ACC112 (cell line): ENCODE measurements at regions not wholly inside any gene's neighbourhood (a gene's known extent, or its start where the extent isn't known, plus 50 kb on each side); places are given as distances from the start of the nearest gene placed in this dataset.

Experiments
- H2AFZ ChIP-seq: fragments of 200-600 bp; sonication (generic); one replicate; pipeline ENCODE4 v1.6.0; 2017; ENCODE audit warnings: antibody characterized with exemption, low read length; ENCODE audit not compliant: unreplicated experiment
- H3K27ac ChIP-seq: fragments of 200-600 bp; sonication (generic); 2 replicates; pipeline ENCODE4 v1.5.1; 2014; ENCODE audit warnings: low read depth, mild to moderate bottlenecking, antibody characterized with exemption, low read length, moderate library complexity
- H3K27me3 ChIP-seq: fragments of 200-600 bp; sonication (generic); 2 replicates; pipeline ENCODE4 v1.6.1; 2014; ENCODE audit warnings: mild to moderate bottlenecking, antibody characterized with exemption, low read length, moderate library complexity, mixed read lengths; ENCODE audit not compliant: insufficient read depth
- H3K36me3 ChIP-seq: fragments of 200-600 bp; sonication (generic); 2 replicates; pipeline ENCODE4 v1.6.1; 2016; ENCODE audit warnings: mild to moderate bottlenecking, antibody characterized with exemption, low read length, moderate library complexity, mixed read lengths; ENCODE audit not compliant: insufficient read depth
- H3K4me1 ChIP-seq: fragments of 200-600 bp; sonication (generic); one replicate; pipeline ENCODE4 v1.6.1; 2016; ENCODE audit warnings: low read length, mixed read lengths; ENCODE audit not compliant: insufficient read depth, unreplicated experiment, control insufficient read depth
- H3K4me3 ChIP-seq: fragments of 200-600 bp; sonication (generic); 2 replicates; pipeline ENCODE4 v1.5.1; 2014; ENCODE audit warnings: mild to moderate bottlenecking, low read depth, low read length
- H3K79me2 ChIP-seq: fragments of 200-600 bp; sonication (generic); one replicate; pipeline ENCODE4 v1.6.0; 2016; ENCODE audit warnings: low read length; ENCODE audit not compliant: control insufficient read depth, unreplicated experiment, insufficient read depth

DNA sequence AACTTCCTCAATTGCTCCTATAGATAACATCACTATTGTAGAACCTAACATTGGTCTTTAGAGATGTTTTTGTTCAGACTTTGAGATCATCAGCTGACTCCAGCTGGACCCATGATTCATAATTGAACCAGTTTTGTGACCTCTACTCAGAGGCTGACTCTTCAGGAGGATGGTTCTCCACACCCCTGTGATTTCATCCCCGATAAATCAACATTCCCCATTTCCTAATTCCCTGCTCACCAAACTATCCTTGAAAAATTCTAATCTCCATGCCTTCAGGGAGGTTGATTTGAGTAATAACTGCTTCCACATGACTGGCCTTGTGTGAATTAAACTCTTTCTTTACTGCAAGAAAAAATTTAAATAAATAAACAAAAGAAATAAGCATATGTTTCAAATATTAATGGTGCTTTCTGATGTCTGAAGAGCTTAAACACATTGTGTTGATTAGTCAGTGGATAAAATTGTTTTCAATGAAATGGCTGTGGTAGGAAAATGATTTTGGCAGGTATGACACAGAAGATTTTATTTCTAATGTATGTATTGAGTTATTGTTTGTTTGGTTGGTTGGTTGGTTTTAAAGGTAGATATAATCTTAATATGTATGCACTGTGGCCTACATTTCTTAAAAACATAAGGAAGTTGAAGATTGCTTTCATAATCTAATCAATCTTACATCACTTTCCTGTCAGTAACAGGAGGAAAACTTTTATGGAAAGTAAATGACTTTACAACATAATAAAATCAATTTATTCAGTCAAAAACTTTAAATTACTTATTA lies 427.9 kb upstream of the CCDC179 start:
- no peak overlapping the region for H3K4me3 ChIP-seq
- peak overlapping the region; percentile 41; the same call in 1 of the 2 replicates for H3K27ac ChIP-seq
- H3K79me2 ChIP-seq = no peaks in the 10 kb centered on the region
- H3K4me1 ChIP-seq = peaks cover 18% of the 10 kb centered on the region
- H2AFZ ChIP-seq = peak overlapping the region; percentile 57
- no peaks in the 10 kb centered on the region for H3K27me3 ChIP-seq
- no peaks in the 10 kb centered on the region for H3K36me3 ChIP-seq

DNA sequence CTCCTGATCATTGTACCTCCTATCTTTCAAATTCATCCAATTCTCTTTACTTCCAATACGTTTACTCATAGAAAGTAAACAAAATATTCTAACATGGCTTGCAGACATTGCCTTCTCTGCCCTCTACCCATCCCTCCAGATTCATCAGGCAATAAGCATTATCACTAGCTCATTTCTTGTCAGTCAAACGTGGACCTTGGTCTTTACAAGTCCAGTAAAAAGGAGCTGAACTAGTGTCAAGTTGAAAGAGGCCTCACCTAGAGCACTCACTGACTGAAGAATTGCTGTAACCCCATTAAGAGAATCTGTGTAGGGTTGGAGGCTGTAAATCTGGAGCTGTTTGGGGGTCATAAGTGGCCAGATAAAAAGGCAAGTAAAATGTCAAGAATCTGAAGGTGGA lies 435.0 kb upstream of the CCDC179 start:
- H3K4me3 ChIP-seq = no peak overlapping the region
- H3K36me3 ChIP-seq = no peaks in the 10 kb centered on the region
- H3K79me2 ChIP-seq = no peaks in the 10 kb centered on the region
- H3K27me3 ChIP-seq = no peaks in the 10 kb centered on the region
- H3K27ac ChIP-seq = no peak overlapping the region
- no peaks in the 10 kb centered on the region for H3K4me1 ChIP-seq
- peak overlapping the region; percentile 40 for H2AFZ ChIP-seq

DNA sequence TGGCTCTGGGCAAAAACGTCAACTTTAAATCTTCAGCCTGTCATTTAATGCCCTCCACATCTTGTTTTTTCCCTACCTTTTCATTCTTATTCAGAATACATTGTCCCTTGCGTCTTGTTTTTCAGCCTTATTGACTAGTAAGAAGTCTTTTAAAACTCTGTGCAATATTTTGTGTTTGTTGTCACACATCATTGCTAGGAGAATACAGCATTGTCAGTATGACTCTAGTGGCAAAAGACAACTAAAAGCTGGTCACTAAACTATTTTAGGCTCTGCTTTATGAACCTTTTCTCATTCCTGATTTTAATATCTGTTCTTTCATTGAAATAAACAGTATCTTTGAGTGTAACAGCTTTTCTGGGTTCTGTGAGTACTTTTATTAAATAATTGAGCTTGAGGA lies 447.8 kb upstream of the CCDC179 start:
- H3K36me3 ChIP-seq = no peaks in the 10 kb centered on the region
- H3K4me1 ChIP-seq = peaks cover 14% of the 10 kb centered on the region
- H3K27ac ChIP-seq = no peak overlapping the region
- no peak overlapping the region for H3K4me3 ChIP-seq
- no peaks in the 10 kb centered on the region for H3K27me3 ChIP-seq
- H2AFZ ChIP-seq = peak overlapping the region; percentile 73
- no peaks in the 10 kb centered on the region for H3K79me2 ChIP-seq

DNA sequence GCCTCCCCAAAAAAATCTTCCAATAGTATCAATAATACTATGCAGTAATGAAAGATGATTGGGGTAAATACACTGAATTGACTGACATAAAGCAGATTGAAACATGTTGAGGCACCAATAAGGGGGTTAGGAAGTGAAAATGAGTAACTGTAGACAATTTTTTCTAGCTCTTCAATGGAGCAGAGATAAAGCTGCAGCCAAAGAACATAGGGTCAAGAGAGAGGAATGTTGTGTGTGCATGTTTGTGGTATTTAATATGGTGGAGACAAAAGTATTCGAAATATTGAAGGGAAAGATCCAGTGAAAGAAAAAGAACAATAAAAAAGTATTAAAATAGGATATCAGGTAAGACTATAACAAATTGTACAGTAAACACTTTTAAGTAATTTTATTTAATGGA lies 450.0 kb upstream of the CCDC179 start:
- Histone ChIP-seq H3K27me3 (no peaks in the 10 kb centered on the region), H3K4me3 (no peak overlapping the region), H3K4me1 (peaks cover 14% of the 10 kb centered on the region), H3K79me2 (no peaks in the 10 kb centered on the region), H3K36me3 (no peaks in the 10 kb centered on the region), H3K27ac (no peak overlapping the region), H2AFZ (no peak overlapping the region)

DNA sequence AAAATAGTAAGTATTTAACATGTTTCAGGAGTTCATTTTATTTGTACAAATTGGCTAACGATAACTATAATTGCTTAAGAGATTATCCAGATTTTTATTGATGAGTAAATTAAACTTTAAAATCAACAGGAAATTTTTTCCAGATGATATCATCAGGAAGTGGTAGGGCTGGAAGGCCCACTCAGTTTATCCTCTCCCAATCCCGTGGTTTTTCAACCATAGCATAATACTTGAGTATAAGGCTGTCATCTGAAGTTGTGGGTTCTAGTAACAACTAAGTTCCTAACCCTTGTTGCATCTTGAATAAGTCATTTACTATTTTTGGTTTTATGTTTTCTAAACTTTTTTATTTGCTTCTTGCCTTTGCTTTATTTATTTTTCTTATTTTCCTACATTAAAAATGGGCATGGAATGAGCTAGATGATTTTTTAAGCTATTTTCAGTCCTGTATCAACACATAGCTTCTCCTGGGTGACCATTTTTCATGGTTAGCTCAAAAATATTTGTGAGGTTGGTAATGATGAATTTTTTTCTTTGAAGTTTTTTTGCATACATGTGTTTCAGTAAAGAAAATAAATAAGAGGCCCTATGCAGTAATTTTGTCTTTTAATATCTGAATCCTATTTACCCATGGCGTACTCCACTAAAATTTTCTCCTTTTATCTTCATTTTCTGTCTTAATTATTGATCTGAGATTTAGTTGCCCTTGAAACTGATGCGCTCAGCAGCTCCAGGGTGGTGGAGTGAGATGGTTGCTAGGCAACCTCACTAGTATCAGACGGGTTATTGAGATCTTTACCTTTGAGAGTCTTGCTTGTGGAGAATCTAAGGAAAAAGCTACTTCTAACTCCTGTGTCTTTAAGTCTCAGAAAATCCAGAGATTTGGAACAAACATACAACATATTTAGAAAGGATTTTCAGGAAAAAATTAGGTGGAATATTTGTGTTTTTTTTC lies 452.0 kb upstream of the CCDC179 start:
- Histone ChIP-seq H2AFZ (peak overlapping the region; percentile 83), H3K4me3 (peak overlapping the region; percentile 32; the same call in 1 of the 2 replicates), H3K27me3 (no peaks in the 10 kb centered on the region), H3K27ac (peak overlapping the region; percentile 50), H3K36me3 (no peaks in the 10 kb centered on the region), H3K79me2 (no peaks in the 10 kb centered on the region), H3K4me1 (peaks cover 14% of the 10 kb centered on the region)

DNA sequence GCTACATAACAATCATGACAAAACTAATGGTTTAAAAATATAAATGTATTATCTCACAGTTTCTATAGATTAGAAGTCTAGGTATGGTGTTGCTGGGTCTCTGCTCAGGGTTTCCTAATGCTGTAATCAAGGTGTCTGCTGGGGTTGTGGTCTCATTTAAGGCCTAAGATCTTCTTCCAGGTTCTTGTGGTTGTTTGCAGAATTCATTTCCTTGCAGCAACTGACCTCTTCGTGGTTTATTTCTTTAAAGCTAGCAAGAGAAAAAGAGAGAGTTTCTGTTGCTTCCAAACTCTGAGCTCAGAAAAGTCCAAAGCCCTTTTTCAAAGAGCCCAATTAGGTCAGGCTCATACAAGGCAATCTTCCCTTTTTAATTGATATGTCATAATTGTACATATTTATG lies 452.7 kb upstream of the CCDC179 start:
- Histone ChIP-seq H3K27me3 (no peaks in the 10 kb centered on the region), H3K27ac (no peak overlapping the region), H2AFZ (peak overlapping the region; percentile 8), H3K4me1 (peaks cover 14% of the 10 kb centered on the region), H3K4me3 (no peak overlapping the region), H3K79me2 (no peaks in the 10 kb centered on the region), H3K36me3 (no peaks in the 10 kb centered on the region)

DNA sequence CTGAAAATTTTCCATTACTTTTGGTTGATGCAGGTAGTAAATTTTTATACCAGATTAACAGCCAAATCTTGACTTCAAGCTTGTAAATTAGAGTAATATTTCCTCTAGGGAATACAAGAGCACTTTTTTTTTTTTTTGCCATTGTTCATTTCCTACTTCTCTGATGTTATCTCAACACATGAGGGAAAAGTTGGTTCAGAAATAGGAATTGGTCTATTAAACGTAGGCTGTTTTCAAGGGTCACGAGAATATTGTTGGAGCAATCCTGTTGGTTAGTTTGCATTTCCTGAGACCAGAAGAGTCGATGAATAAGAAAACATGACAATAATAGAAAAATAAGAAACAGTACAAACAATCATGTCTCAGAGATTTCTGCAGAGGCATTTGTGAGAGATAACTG lies 453.9 kb upstream of the CCDC179 start:
- Histone ChIP-seq H3K27me3 (no peaks in the 10 kb centered on the region), H3K79me2 (no peaks in the 10 kb centered on the region), H3K4me1 (peaks cover 14% of the 10 kb centered on the region), H2AFZ (no peak overlapping the region), H3K4me3 (no peak overlapping the region), H3K36me3 (no peaks in the 10 kb centered on the region), H3K27ac (no peak overlapping the region)

DNA sequence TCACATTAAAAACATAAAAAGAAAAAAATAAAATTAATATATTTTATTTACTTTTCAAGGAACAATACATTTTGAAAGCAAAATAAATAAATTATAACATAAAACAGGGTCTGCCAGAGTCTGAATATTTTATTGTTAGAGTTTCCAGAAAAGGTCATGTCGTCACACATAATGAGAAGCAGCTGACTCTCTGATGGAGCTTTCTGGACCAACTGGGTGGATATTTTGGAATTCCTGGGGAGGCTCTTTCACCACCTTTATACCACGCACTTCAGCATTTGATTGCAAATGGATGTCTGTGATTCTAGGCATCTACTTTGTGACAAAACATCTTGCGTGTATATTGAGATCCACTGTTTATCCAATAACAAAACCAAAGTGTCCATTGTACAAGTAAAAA lies 455.0 kb upstream of the CCDC179 start:
- Histone ChIP-seq H2AFZ (no peak overlapping the region), H3K79me2 (no peaks in the 10 kb centered on the region), H3K4me3 (no peak overlapping the region), H3K27me3 (no peaks in the 10 kb centered on the region), H3K4me1 (peaks cover 14% of the 10 kb centered on the region), H3K27ac (no peak overlapping the region), H3K36me3 (no peaks in the 10 kb centered on the region)

DNA sequence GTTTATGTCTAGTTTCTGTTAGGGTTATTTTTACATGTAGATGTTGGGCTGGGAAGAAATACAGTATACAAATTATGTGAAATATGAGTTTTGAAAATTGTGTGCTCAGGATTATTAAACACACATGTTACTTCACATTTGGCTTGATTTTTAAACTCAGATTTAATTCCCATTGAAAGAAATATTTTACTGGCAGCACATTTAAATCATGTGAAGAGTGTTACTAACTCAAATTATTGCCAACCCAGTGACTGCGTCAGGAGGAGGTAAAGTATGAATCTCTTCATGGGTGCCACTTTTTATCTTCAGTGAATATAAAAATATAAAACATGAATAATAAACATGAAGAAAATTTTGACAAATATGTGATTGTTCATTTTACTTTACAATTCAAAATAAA lies 457.5 kb upstream of the CCDC179 start:
- H2AFZ ChIP-seq = no peak overlapping the region
- H3K36me3 ChIP-seq = no peaks in the 10 kb centered on the region
- H3K27ac ChIP-seq = no peak overlapping the region
- no peaks in the 10 kb centered on the region for H3K79me2 ChIP-seq
- H3K4me1 ChIP-seq = peaks cover 1% of the 10 kb centered on the region
- no peaks in the 10 kb centered on the region for H3K27me3 ChIP-seq
- no peak overlapping the region for H3K4me3 ChIP-seq

DNA sequence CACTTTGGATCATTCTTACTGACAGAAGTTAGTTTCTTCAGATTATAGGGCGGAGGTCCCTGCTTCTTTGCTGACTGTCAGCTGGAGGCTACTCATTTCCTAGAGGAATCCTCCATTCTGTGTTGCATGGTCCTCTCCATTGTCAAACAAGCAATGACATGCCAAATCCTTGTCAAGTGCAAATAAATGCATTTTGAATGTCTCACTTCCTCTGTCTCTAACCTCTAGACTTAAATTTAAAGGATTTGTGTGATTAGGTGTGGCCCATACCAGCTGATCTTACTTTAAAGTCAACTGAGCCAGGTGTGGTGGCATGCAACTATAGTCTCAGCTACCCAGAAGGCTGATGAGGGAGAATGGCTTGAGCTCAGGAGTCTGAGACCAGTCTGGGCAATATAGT lies 458.4 kb upstream of the CCDC179 start:
- Histone ChIP-seq H3K36me3 (no peaks in the 10 kb centered on the region), H3K4me3 (no peak overlapping the region), H3K79me2 (no peaks in the 10 kb centered on the region), H3K27me3 (no peaks in the 10 kb centered on the region), H3K4me1 (no peaks in the 10 kb centered on the region), H3K27ac (no peak overlapping the region), H2AFZ (no peak overlapping the region)
